ENCODE measurements at regions not wholly inside any gene's neighbourhood (a gene's known extent, or its start where the extent isn't known, plus 50 kb on each side); places are given as distances from the start of the nearest gene placed in this dataset.
"Not testable (repeated sequence)": the region's sequence is repeated elsewhere in the genome, so short reads cannot be mapped to it uniquely, and the experiment has no call there.

- no peak for DNase-seq
Measured at GRCh38 chr4:29051381-29051965, 1668.7 kb upstream of the PCDH7 start.

- DNase-seq = no peak
Measured at GRCh38 chr4:29052266-29052665, 1667.9 kb upstream of the PCDH7 start.

- DNase-seq = no peak
Measured at GRCh38 chr4:29058531-29058930, 1661.6 kb upstream of the PCDH7 start.

- no peak for DNase-seq
Measured at GRCh38 chr4:29066861-29067260, 1653.3 kb upstream of the PCDH7 start.

- DNase-seq = no peak
Measured at GRCh38 chr4:29073571-29073970, 1646.6 kb upstream of the PCDH7 start.

GRCh38 chr4:29075366-29075765, 1644.8 kb upstream of the PCDH7 start:
- DNase-seq = no peak

- no peak for DNase-seq
Measured at GRCh38 chr4:29079260-29079659, 1640.9 kb upstream of the PCDH7 start.

GRCh38 chr4:29081234-29081955, 1638.8 kb upstream of the PCDH7 start:
- DNase-seq = no peak

- DNase-seq = no peak
Measured at GRCh38 chr4:29082684-29083083, 1637.5 kb upstream of the PCDH7 start.

- no peak for DNase-seq
Measured at GRCh38 chr4:29085748-29086147, 1634.4 kb upstream of the PCDH7 start.

GRCh38 chr4:29104694-29105093, 1615.5 kb upstream of the PCDH7 start:
- no peak for DNase-seq

GRCh38 chr4:29113960-29114359, 1606.2 kb upstream of the PCDH7 start:
- DNase-seq = no peak

- not testable (repeated sequence) for DNase-seq
Measured at GRCh38 chr4:29117231-29117722, 1602.9 kb upstream of the PCDH7 start.

GRCh38 chr4:29121586-29121985, 1598.6 kb upstream of the PCDH7 start:
- no peak for DNase-seq

GRCh38 chr4:29128810-29129209, 1591.4 kb upstream of the PCDH7 start:
- DNase-seq = no peak

GRCh38 chr4:29131304-29131703, 1588.9 kb upstream of the PCDH7 start:
- DNase-seq = no peak

GRCh38 chr4:29142708-29143107, 1577.5 kb upstream of the PCDH7 start:
- no peak for DNase-seq

- no peak for DNase-seq
Measured at GRCh38 chr4:29151584-29151983, 1568.6 kb upstream of the PCDH7 start.

GRCh38 chr4:29153642-29154041, 1566.5 kb upstream of the PCDH7 start:
- no peak for DNase-seq

- no peak for DNase-seq
Measured at GRCh38 chr4:29175291-29175690, 1544.9 kb upstream of the PCDH7 start.

- no peak for DNase-seq
Measured at GRCh38 chr4:29199025-29199424, 1521.1 kb upstream of the PCDH7 start.

GRCh38 chr4:29199485-29199884, 1520.7 kb upstream of the PCDH7 start:
- DNase-seq = no peak

- DNase-seq = no peak
Measured at GRCh38 chr4:29213020-29213419, 1507.1 kb upstream of the PCDH7 start.

GRCh38 chr4:29220761-29221160, 1499.4 kb upstream of the PCDH7 start:
- no peak for DNase-seq

GRCh38 chr4:29224911-29225310, 1495.3 kb upstream of the PCDH7 start:
- no peak for DNase-seq

All from activated CD4-positive, alpha-beta T cell treated with anti-CD3 and anti-CD28 coated beads for 4 hours (primary cell).